Activated CD4-positive, alpha-beta T cell treated with anti-CD3 and anti-CD28 coated beads, Interleukin-2, Interleukin-6, amounts not matched to agents 100 ng/mL and 50 ng/mL, durations not matched to agents 16 hours and 8 hours (primary cell): ENCODE measurements at regions not wholly inside any gene's neighbourhood (a gene's known extent, or its start where the extent isn't known, plus 50 kb on each side); places are given as distances from the start of the nearest gene placed in this dataset.

ENCODE experiments used
- DNase-seq: peaks from one replicate; pipeline ENCODE4 v3.0.0-alpha.2; 2020

- DNase-seq, result no peak
Observed at GRCh38 chr9:12874395-12874794, 99.6 kb downstream of the LURAP1L start.

GRCh38 chr9:12875191-12875590 lies 100.4 kb downstream of the LURAP1L start:
- no peak for DNase-seq

GRCh38 chr9:12876872-12877271 lies 102.1 kb downstream of the LURAP1L start:
- DNase-seq, result no peak

- DNase-seq, result no peak
Observed at GRCh38 chr9:12878351-12878978, 103.6 kb downstream of the LURAP1L start.

GRCh38 chr9:12879961-12880360 lies 105.1 kb downstream of the LURAP1L start:
- DNase-seq, result no peak

- no peak for DNase-seq
Observed at GRCh38 chr9:12880406-12881015, 105.7 kb downstream of the LURAP1L start.

GRCh38 chr9:12882430-12882829 lies 107.6 kb downstream of the LURAP1L start:
- no peak for DNase-seq

GRCh38 chr9:12884736-12885395 lies 110.0 kb downstream of the LURAP1L start:
- DNase-seq, result no peak

GRCh38 chr9:12889402-12890106 lies 114.7 kb downstream of the LURAP1L start:
- no peak for DNase-seq

GRCh38 chr9:12891588-12891987 lies 116.8 kb downstream of the LURAP1L start:
- no peak for DNase-seq

- no peak for DNase-seq
Observed at GRCh38 chr9:12903316-12903715, 128.5 kb downstream of the LURAP1L start.

GRCh38 chr9:12904261-12905000 lies 129.6 kb downstream of the LURAP1L start:
- DNase-seq, result no peak

GRCh38 chr9:12906646-12907045 lies 131.8 kb downstream of the LURAP1L start:
- DNase-seq, result no peak

GRCh38 chr9:12908895-12909294 lies 134.1 kb downstream of the LURAP1L start:
- no peak for DNase-seq

- DNase-seq, result no peak
Observed at GRCh38 chr9:12915366-12915954, 140.6 kb downstream of the LURAP1L start.

GRCh38 chr9:12916042-12916441 lies 141.2 kb downstream of the LURAP1L start:
- DNase-seq, result no peak

GRCh38 chr9:12920437-12920836 lies 145.6 kb downstream of the LURAP1L start:
- no peak for DNase-seq

- no peak for DNase-seq
Observed at GRCh38 chr9:12921621-12922020, 146.8 kb downstream of the LURAP1L start.

GRCh38 chr9:12922224-12922866 lies 147.5 kb downstream of the LURAP1L start:
- no peak for DNase-seq

GRCh38 chr9:12923468-12924009 lies 148.7 kb downstream of the LURAP1L start:
- DNase-seq, result no peak

GRCh38 chr9:12930906-12931305 lies 156.1 kb downstream of the LURAP1L start:
- no peak for DNase-seq

GRCh38 chr9:12933957-12934356 lies 159.1 kb downstream of the LURAP1L start:
- no peak for DNase-seq
